ENCODE measurements at regions not wholly inside any gene's neighbourhood (a gene's known extent, or its start where the extent isn't known, plus 50 kb on each side); places are given as distances from the start of the nearest gene placed in this dataset.

DNA sequence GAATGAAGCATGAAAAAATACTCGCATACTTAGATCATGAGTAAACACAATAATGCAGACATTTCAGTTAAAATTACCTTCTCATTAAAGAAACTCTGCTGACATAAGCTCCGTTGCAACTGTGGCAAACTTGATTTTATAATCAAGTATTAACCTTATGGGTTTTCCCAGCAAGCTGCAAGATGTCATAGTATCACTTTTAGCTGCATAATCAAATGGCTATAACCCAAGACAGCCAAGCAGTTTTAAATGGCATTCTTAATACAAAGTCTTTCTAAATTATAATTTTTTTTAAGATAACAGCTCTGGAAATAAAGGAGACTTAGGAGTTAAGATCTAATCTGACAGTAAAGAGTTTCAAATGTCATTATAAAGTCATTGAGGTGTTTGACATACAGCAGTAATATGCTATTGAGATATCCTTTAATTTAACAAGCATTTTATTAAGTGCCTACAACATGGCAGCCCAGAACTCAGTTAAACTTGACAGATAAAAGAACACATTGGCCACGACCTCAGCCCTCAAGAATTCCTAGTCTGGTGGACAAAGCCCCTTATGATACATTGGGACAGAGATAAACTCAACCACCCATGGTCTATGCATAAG lies 163.1 kb upstream of the FAT3 start:
- BruUV-seq (replicated peaks): no TSS peak
- ChIA-PET CTCF (no interaction called here), POLR2A (ENCODE audit: low non-redundant PET) (interaction anchor here (0.6 kb wide), 1 partner anchor 29 kb away, joined by 3 read pairs; no protein-coding TSS in a partner anchor)

DNA sequence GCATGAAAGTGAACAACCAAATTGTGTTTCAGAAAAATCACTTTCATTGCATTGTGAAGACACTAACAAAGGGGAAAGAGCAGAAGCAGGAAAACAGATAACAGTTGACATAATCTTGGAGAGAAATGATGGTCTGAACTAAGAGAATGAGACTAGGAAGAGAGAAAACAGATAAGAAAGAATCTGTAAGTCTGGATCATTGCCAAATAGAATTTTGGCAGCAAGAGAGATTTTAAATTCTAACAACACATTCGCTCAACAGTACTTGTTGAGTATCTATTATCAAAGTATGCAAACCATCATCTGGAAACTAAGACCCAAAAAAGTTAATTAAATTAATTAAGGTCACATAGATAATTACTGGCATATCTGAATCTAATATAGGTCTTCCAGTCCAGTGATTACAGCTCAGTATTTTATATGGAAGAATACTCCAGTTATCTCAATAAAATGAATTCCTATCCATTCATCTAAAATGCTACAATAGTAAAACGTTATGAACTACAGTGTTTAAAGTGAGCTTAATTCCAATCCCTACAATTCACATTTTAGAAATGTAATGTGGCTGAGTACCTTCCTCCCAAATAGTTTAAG lies 166.7 kb upstream of the FAT3 start:
- Histone ChIP-seq H3K4me3 (ENCODE audit: low read depth, low read length, poor library complexity, severe bottlenecking) (no peak overlapping the region), H3K36me3 (ENCODE audit: insufficient read depth, low read length, poor library complexity, severe bottlenecking) (no peaks in the 10 kb centered on the region), H3K4me1 (ENCODE audit: insufficient read depth, low read length, poor library complexity, severe bottlenecking) (no peaks in the 10 kb centered on the region), H3K27ac (ENCODE audit: low read depth, low read length, poor library complexity, severe bottlenecking) (no peak overlapping the region), H3K27me3 (replicated peaks; ENCODE audit: insufficient read depth, low read depth, low read length, poor library complexity) (no peaks in the 10 kb centered on the region), H3K9me3 (ENCODE audit: low read depth, low read length, poor library complexity, severe bottlenecking) (no peaks in the 10 kb centered on the region)
- intact Hi-C loops (cut with micrococcal nuclease; ENCODE audit: unreplicated experiment): no loop called here
- CTCF ChIA-PET: no interaction called here
- POLR2A ChIA-PET (ENCODE audit: low non-redundant PET): no interaction called here
- no peak for TF ChIP-seq EZH2 (IDR thresholded peaks at IDR 0.05; ENCODE audit: borderline replicate concordance, low read depth, low read length, poor library complexity, severe bottlenecking)
- TF ChIP-seq, protein P1, sequence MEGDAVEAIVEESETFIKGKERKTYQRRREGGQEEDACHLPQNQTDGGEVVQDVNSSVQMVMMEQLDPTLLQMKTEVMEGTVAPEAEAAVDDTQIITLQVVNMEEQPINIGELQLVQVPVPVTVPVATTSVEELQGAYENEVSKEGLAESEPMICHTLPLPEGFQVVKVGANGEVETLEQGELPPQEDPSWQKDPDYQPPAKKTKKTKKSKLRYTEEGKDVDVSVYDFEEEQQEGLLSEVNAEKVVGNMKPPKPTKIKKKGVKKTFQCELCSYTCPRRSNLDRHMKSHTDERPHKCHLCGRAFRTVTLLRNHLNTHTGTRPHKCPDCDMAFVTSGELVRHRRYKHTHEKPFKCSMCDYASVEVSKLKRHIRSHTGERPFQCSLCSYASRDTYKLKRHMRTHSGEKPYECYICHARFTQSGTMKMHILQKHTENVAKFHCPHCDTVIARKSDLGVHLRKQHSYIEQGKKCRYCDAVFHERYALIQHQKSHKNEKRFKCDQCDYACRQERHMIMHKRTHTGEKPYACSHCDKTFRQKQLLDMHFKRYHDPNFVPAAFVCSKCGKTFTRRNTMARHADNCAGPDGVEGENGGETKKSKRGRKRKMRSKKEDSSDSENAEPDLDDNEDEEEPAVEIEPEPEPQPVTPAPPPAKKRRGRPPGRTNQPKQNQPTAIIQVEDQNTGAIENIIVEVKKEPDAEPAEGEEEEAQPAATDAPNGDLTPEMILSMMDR (conservative IDR thresholded peaks at IDR 0.05; ENCODE audit: low read depth, low read length): no peak
- no TSS peak for BruUV-seq (replicated peaks)
- DNase-seq (ENCODE audit: low spot score): no peak

More for the DNA sequence above, 163.1 kb upstream of the FAT3 start:
- no peak overlapping the region for H3K27ac ChIP-seq (ENCODE audit: low read depth, low read length, poor library complexity, severe bottlenecking)
- H3K27me3 ChIP-seq (replicated peaks; ENCODE audit: insufficient read depth, low read depth, low read length, poor library complexity): no peaks in the 10 kb centered on the region
- no peaks in the 10 kb centered on the region for H3K36me3 ChIP-seq (ENCODE audit: insufficient read depth, low read length, poor library complexity, severe bottlenecking)
- intact Hi-C loops (cut with micrococcal nuclease; ENCODE audit: unreplicated experiment): loop anchor here (10.0 kb wide), 1 partner anchor 287 kb away; no protein-coding TSS in a partner anchor
- DNase-seq (ENCODE audit: low spot score): no peak
- TF ChIP-seq EZH2 (IDR thresholded peaks at IDR 0.05; ENCODE audit: borderline replicate concordance, low read depth, low read length, poor library complexity, severe bottlenecking): no peak
- TF ChIP-seq, protein P1 (conservative IDR thresholded peaks at IDR 0.05; ENCODE audit: low read depth, low read length): no peak
- H3K4me1 ChIP-seq (ENCODE audit: insufficient read depth, low read length, poor library complexity, severe bottlenecking): no peaks in the 10 kb centered on the region
- no peaks in the 10 kb centered on the region for H3K9me3 ChIP-seq (ENCODE audit: low read depth, low read length, poor library complexity, severe bottlenecking)
- H3K4me3 ChIP-seq (ENCODE audit: low read depth, low read length, poor library complexity, severe bottlenecking): no peak overlapping the region

DNA sequence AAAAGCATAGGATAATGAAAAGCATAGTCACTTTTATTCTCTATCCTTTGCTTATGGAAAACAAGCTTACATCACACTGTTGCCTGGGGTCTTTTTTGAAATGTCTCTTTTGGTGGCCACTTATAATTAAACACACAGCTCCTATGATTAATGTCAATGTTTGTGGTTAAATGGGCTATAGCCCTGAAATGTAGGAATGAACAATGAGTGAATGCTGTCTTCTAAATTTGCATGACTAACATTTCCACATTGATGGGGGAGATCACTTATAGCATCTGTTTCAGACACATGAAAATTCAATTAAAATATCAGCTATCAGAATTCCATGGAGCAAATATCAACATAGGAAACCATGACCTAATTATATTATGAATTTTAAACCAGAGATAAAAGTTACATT lies 171.4 kb upstream of the FAT3 start:
- Histone ChIP-seq H3K27ac (ENCODE audit: low read depth, low read length, poor library complexity, severe bottlenecking) (no peak overlapping the region), H3K4me3 (ENCODE audit: low read depth, low read length, poor library complexity, severe bottlenecking) (no peak overlapping the region), H3K36me3 (ENCODE audit: insufficient read depth, low read length, poor library complexity, severe bottlenecking) (no peaks in the 10 kb centered on the region), H3K9me3 (ENCODE audit: low read depth, low read length, poor library complexity, severe bottlenecking) (no peaks in the 10 kb centered on the region), H3K27me3 (replicated peaks; ENCODE audit: insufficient read depth, low read depth, low read length, poor library complexity) (no peaks in the 10 kb centered on the region), H3K4me1 (ENCODE audit: insufficient read depth, low read length, poor library complexity, severe bottlenecking) (peaks cover 5% of the 10 kb centered on the region)
- no TSS peak for BruUV-seq (replicated peaks)
- TF ChIP-seq, protein P1 (conservative IDR thresholded peaks at IDR 0.05; ENCODE audit: low read depth, low read length): no peak
- no peak for TF ChIP-seq EZH2 (IDR thresholded peaks at IDR 0.05; ENCODE audit: borderline replicate concordance, low read depth, low read length, poor library complexity, severe bottlenecking)
- intact Hi-C loops (cut with micrococcal nuclease; ENCODE audit: unreplicated experiment): no loop called here
- CTCF ChIA-PET: no interaction called here
- no peak for DNase-seq (ENCODE audit: low spot score)
- POLR2A ChIA-PET (ENCODE audit: low non-redundant PET): no interaction called here
